HG03439 (cell line): ENCODE measurements at regions not wholly inside any gene's neighbourhood (a gene's known extent, or its start where the extent isn't known, plus 50 kb on each side); places are given as distances from the start of the nearest gene placed in this dataset.

Experiments
- ATAC-seq: cut with Tn5 transposase; IDR thresholded peaks from one replicate; pipeline ENCODE4 v1.9.1; 2021; ENCODE audit warnings: mild to moderate bottlenecking, moderate library complexity; ENCODE audit not compliant: unreplicated experiment

GRCh38 chr3:106208967-106209366 lies 340.2 kb upstream of the CBLB start:
- ATAC-seq = no peak

GRCh38 chr3:106209482-106209881 lies 340.7 kb upstream of the CBLB start:
- ATAC-seq = no peak

GRCh38 chr3:106210923-106211322 lies 342.1 kb upstream of the CBLB start:
- ATAC-seq = no peak

GRCh38 chr3:106212665-106213222 lies 343.9 kb upstream of the CBLB start:
- no peak for ATAC-seq

- ATAC-seq = no peak
Observed at GRCh38 chr3:106213954-106214353, 345.1 kb upstream of the CBLB start.

- no peak for ATAC-seq
Observed at GRCh38 chr3:106214641-106215040, 345.8 kb upstream of the CBLB start.

- no peak for ATAC-seq
Observed at GRCh38 chr3:106215047-106215446, 346.2 kb upstream of the CBLB start.

- ATAC-seq = no peak
Observed at GRCh38 chr3:106217745-106218144, 348.9 kb upstream of the CBLB start.

GRCh38 chr3:106227068-106227467 lies 358.3 kb upstream of the CBLB start:
- no peak for ATAC-seq

- ATAC-seq = no peak
Observed at GRCh38 chr3:106228271-106228670, 359.5 kb upstream of the CBLB start.

GRCh38 chr3:106229495-106230278 lies 360.9 kb upstream of the CBLB start:
- no peak for ATAC-seq

- no peak for ATAC-seq
Observed at GRCh38 chr3:106231086-106231485, 362.3 kb upstream of the CBLB start.

GRCh38 chr3:106232956-106233355 lies 364.1 kb upstream of the CBLB start:
- no peak for ATAC-seq

- no peak for ATAC-seq
Observed at GRCh38 chr3:106239195-106239697, 370.4 kb upstream of the CBLB start.

GRCh38 chr3:106241593-106241992 lies 372.8 kb upstream of the CBLB start:
- no peak for ATAC-seq

GRCh38 chr3:106242781-106243180 lies 374.0 kb upstream of the CBLB start:
- peak; percentile 51 for ATAC-seq

- no peak for ATAC-seq
Observed at GRCh38 chr3:106245400-106245799, 376.6 kb upstream of the CBLB start.

- no peak for ATAC-seq
Observed at GRCh38 chr3:106247902-106248684, 379.3 kb upstream of the CBLB start.

GRCh38 chr3:106249159-106249558 lies 380.3 kb upstream of the CBLB start:
- no peak for ATAC-seq

GRCh38 chr3:106249981-106250380 lies 381.2 kb upstream of the CBLB start:
- ATAC-seq = no peak

GRCh38 chr3:106251160-106251892 lies 382.5 kb upstream of the CBLB start:
- no peak for ATAC-seq
